NCI-H2196 treated with DMSO at 0.1 percent for 48 hours (cell line): ENCODE measurements at regions not wholly inside any gene's neighbourhood (a gene's known extent, or its start where the extent isn't known, plus 50 kb on each side); places are given as distances from the start of the nearest gene placed in this dataset.

ENCODE experiments used
- DNase-seq: peaks from one replicate; lab custom pipeline; 2025; ENCODE audit not compliant: unreplicated experiment; lab: John Stamatoyannopoulos, UW

DNA sequence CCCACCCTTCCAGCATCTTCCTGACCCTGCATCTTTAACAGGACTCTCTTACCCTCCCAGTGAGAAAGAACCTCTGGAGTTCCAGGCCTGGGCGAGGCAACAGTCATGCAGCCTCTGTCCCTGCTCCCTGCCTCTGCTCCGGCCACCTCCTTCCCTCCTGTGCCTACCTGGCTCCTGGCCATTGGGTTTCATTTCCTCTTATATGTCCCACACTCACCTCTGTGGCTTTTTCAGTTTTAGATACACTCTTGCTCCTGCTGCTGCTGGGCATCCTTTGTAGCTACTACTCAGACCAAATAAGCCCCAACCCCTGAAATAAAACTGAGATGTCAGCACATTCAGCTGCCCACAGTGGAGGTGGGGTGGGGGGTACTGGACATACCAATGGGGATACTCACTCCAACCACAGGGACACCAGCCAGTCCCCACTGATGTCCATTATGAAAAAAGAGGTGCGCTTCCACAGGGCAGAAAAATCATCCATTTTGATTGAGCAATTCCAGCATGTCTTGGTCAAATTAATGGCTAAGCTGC lies 99.1 kb upstream of the NRXN3 start:
- DNase-seq, result no peak

DNA sequence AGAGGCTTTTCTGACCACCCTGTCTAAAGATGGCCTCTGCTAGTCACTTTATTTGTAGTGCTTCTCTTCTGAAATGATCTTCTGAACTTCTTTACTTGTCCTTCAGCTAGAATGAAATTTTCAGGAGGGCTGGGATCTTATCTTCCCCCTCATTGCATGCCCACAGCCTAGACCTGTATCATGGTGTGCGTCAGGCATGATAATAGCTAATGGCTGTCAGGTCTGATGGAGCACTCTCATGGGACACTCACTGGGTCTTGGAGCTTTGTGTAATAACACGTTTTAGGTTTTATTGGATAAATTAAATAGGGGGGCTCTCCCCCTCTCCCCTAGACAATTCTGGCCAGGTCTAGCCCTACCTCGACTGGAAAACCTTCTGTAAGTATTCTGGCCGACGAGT lies 97.1 kb upstream of the NRXN3 start:
- DNase-seq, result no peak

DNA sequence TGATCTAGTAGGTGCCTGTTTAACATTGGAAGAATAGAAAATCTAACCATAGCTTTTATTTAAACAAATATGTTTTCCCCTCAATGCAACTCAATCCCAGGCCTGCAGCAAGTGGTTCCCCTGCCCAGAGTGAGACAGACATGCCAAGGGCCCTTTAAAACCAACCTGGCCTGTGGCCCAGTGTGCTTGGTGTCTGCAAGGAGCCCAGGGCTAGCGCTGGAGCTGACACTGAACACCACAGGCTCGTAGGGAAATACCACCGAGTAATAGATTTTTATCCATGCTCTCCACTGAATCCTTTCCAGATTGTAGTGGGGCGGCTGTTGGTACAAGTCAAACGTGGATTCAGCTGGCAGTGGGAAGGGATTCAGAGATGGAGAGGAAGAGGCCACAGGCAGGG lies 95.6 kb upstream of the NRXN3 start:
- DNase-seq, result peak; percentile 58

- no peak for DNase-seq
Observed at GRCh38 chr14:78075033-78075432, 95.1 kb upstream of the NRXN3 start.

- no peak for DNase-seq
Observed at GRCh38 chr14:78075555-78076277, 94.5 kb upstream of the NRXN3 start.

DNA sequence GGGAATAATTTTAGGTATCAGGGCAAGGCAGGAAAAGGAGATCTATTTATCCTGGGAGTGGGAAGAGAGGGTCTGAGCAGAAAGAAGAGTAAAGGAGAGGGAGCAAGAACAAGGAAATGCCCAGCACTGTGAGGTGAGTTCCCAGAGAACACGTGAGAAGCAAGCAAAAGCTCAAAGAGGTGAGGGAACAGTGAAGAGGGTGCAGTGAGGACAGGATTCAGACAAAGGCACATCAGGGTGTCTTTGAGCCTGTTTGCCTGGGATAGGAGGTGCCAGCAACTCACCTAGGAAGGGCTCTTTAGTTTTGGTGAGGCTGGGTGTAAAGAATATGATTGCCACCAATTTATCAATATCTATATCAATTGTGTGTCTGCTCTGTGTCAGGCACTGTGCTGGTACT lies 88.9 kb upstream of the NRXN3 start:
- DNase-seq, result no peak

GRCh38 chr14:78083837-78084236 lies 86.3 kb upstream of the NRXN3 start:
- DNase-seq, result no peak

DNA sequence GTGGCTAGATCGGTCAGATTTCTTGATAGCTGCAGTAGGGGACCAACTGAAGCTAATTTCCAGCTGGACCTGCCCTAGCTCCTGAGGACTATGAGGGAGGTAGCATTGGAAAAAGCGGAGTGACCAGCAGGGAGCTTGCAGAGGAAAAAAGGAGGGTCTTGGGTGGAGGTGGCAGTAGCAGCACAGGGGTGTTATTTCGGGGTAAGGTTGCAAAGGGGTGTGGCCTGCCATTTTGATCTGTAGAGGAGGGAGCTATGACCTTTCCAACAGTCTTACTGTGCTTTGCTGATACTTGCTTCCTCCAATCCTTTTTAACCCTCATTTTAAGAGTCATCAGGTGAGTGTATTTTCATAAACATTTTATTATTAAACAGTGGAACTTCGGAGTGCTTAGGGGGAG lies 83.8 kb upstream of the NRXN3 start:
- DNase-seq, result no peak

DNA sequence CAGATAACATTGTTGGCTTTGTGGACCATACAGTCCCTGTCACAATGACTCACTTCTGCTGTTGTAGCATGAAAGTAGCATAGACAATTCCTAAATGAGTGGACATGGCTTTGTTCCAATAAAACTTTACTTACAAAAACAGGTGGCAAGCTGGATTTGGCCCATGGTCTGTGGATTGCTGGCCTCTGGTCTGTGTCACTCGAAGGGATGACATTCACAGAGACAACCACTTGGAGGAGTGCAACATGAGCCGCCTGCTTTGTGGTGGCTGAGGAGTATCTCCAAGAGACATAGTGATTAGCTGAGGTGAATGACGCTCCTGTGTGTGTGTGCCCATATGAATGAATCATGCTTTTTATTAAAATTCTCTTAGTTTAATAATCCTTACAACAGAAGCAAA lies 81.3 kb upstream of the NRXN3 start:
- no peak for DNase-seq

GRCh38 chr14:78090864-78091263 lies 79.3 kb upstream of the NRXN3 start:
- no peak for DNase-seq

GRCh38 chr14:78091361-78091760 lies 78.8 kb upstream of the NRXN3 start:
- no peak for DNase-seq

- DNase-seq, result no peak
Observed at GRCh38 chr14:78092040-78092439, 78.1 kb upstream of the NRXN3 start.

DNA sequence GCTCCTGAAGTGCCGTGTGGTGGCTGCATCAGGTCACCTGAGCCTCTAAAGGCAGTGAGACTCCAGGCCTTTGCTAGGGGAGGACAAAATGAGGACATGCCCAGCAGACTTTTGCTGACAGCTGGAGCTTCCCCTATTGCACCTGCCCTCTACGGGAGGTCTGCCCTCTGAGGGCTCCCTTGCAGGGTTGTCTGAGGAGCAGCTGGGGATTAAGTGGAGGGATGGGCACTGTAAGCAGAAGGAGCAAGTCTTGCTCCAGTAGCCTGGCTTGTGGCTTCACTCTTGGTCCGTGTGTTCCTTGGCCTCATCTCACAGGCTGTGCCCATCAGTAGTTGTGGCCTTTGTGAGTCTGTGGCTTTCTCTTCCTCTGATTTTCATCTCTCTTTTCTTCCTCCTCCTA lies 66.9 kb upstream of the NRXN3 start:
- no peak for DNase-seq

DNA sequence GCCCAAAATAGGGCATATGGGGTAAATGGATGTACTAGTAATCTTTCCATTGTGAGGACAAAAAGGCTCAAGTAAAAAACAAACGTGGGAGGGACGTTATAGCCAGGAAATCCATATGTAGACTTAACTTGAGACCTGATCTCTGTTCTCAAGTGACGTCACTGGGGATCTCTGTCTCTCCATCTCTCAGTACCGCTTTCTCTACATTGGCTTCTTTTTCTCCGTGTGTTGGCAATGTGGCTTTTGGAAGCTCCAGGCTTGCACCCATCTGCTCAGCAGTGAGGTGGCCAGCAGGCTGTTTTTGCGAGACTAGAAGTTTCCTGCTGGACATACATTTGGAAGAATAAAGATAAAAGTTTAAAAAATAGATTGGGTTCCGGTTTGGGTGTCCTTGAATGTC lies 66.0 kb upstream of the NRXN3 start:
- DNase-seq, result no peak

- no peak for DNase-seq
Observed at GRCh38 chr14:78104655-78105054, 65.5 kb upstream of the NRXN3 start.

GRCh38 chr14:78106381-78106780 lies 63.8 kb upstream of the NRXN3 start:
- DNase-seq, result no peak

DNA sequence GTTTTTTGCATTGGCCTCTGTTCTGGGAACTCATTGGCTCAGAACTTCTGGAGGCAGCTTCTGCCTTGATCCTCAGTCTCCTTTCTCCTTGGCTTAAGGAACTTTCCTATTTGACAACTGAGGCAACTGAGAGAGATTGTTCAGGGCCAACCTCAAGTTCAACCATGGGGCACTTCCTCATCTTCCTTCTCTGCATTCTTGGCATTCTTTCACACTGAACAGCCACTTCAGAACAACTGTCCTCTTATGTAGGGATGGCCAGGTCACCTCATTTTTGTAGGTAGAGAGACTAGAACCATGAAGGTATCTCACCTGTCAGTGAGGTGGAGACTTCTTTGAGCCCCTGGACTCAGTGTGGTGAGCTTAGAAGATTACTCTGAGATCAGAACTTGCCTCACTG lies 63.0 kb upstream of the NRXN3 start:
- DNase-seq, result no peak

GRCh38 chr14:78119440-78119839 lies 50.7 kb upstream of the NRXN3 start:
- DNase-seq, result no peak
